Glutamatergic neuron (in vitro differentiated cells): ENCODE measurements at regions not wholly inside any gene's neighbourhood (a gene's known extent, or its start where the extent isn't known, plus 50 kb on each side); places are given as distances from the start of the nearest gene placed in this dataset.
"Not testable (repeated sequence)": the region's sequence is repeated elsewhere in the genome, so short reads cannot be mapped to it uniquely, and the experiment has no call there.

Source experiments
- DNase-seq: peaks from one replicate; pipeline ENCODE4 v3.0.0; 2022
- H3K27ac Mint-ChIP-seq: one replicate; pipeline ENCODE4 v1.8.0; 2020; ENCODE audit warnings: mild to moderate bottlenecking, mixed read lengths, inconsistent platforms; ENCODE audit not compliant: unreplicated experiment
- H3K27me3 Mint-ChIP-seq: one replicate; pipeline ENCODE4 v1.8.0; 2020; ENCODE audit warnings: mild to moderate bottlenecking, moderate library complexity, mixed read lengths, inconsistent platforms; ENCODE audit not compliant: unreplicated experiment
- H3K36me3 Mint-ChIP-seq: one replicate; pipeline ENCODE4 v1.8.0; 2020; ENCODE audit warnings: mild to moderate bottlenecking, mixed read lengths, inconsistent platforms; ENCODE audit not compliant: unreplicated experiment
- H3K4me1 Mint-ChIP-seq: one replicate; pipeline ENCODE4 v1.8.0; 2020; ENCODE audit warnings: mild to moderate bottlenecking, low read depth, mixed read lengths, inconsistent platforms; ENCODE audit not compliant: unreplicated experiment
- H3K4me3 Mint-ChIP-seq: one replicate; pipeline ENCODE4 v1.8.0; 2020; ENCODE audit warnings: mild to moderate bottlenecking, mixed read lengths, inconsistent platforms; ENCODE audit not compliant: unreplicated experiment
- H3K9me3 Mint-ChIP-seq: one replicate; pipeline ENCODE4 v1.8.0; 2020; ENCODE audit warnings: mild to moderate bottlenecking, moderate library complexity, mixed read lengths, inconsistent platforms; ENCODE audit not compliant: unreplicated experiment
- TF ChIP-seq, protein P1 (sequence below): fragments of 200-600 bp; sonication (generic); IDR thresholded peaks from one replicate; pipeline ENCODE4 v1.5.0; 2021; ENCODE audit not compliant: partially characterized antibody, unreplicated experiment

GRCh38 chr6:43883847-43884651 is 114.0 kb downstream of the VEGFA start:
- DNase-seq: no peak
- Mint-ChIP-seq H3K4me1 (peaks cover 3% of the 10 kb centered on the region), H3K36me3 (no peaks in the 10 kb centered on the region), H3K27ac (no peak overlapping the region), H3K9me3 (no peaks in the 10 kb centered on the region), H3K27me3 (peaks cover 11% of the 10 kb centered on the region), H3K4me3 (no peak overlapping the region)
- TF ChIP-seq, protein P1, sequence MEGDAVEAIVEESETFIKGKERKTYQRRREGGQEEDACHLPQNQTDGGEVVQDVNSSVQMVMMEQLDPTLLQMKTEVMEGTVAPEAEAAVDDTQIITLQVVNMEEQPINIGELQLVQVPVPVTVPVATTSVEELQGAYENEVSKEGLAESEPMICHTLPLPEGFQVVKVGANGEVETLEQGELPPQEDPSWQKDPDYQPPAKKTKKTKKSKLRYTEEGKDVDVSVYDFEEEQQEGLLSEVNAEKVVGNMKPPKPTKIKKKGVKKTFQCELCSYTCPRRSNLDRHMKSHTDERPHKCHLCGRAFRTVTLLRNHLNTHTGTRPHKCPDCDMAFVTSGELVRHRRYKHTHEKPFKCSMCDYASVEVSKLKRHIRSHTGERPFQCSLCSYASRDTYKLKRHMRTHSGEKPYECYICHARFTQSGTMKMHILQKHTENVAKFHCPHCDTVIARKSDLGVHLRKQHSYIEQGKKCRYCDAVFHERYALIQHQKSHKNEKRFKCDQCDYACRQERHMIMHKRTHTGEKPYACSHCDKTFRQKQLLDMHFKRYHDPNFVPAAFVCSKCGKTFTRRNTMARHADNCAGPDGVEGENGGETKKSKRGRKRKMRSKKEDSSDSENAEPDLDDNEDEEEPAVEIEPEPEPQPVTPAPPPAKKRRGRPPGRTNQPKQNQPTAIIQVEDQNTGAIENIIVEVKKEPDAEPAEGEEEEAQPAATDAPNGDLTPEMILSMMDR: no peak

- not testable (repeated sequence) for H3K36me3 Mint-ChIP-seq, H3K9me3 Mint-ChIP-seq, DNase-seq, H3K4me1 Mint-ChIP-seq, H3K27ac Mint-ChIP-seq
- Mint-ChIP-seq H3K4me3 (peak overlapping the region; percentile 34), H3K27me3 (peaks cover 13% of the 10 kb centered on the region)
Measured at GRCh38 chr6:43882690-43883448, 112.9 kb downstream of the VEGFA start.

DNA sequence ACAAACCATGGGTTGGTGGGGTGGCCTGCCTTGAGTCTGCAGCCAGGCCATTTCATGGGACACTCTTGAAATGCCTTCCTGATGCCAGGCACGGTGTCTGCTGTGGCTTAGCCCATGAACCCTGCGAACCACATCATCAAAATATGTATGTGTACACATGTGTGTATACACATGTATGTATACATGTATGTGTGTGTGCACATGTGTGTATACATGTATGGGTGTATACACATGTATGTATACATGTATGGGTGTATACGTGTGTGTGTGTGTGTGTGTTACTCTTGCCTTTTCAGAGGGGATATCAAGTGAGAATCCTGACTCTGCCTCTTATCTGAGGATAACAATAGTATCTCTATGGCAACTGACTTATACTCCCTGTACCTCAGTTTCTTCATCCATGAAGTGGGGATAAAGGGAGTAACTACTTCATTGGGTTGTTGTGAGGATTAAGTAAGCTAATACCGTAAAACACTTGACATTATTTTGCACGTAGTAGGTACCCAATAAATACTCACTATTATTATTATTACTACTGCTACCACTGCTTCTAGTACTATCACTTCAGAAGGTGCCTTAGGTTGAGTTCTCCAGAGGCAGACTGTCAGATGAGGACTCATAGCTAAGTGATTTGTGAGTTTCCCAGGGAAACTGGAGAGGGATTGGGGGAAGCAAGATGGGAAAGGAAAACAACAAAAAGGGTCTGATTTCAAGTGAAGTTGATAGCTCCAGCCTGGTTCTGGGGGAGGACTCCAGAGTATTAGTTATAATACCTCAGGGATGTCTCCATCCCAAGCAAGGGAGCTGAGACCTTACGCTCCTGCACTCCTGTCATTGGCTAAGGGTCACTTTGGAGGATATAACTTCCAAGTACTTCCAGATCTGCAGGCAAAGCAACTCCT is 110.5 kb downstream of the VEGFA start:
- H3K4me1 Mint-ChIP-seq: peaks cover 3% of the 10 kb centered on the region
- DNase-seq: no peak
- H3K27ac Mint-ChIP-seq: no peak overlapping the region
- no peaks in the 10 kb centered on the region for H3K36me3 Mint-ChIP-seq
- H3K9me3 Mint-ChIP-seq: no peaks in the 10 kb centered on the region
- no peak overlapping the region for H3K4me3 Mint-ChIP-seq
- TF ChIP-seq, protein P1: no peak
- H3K27me3 Mint-ChIP-seq: peaks cover 10% of the 10 kb centered on the region

GRCh38 chr6:43879722-43880121 is 109.7 kb downstream of the VEGFA start:
- Mint-ChIP-seq H3K4me3 (no peak overlapping the region), H3K36me3 (no peaks in the 10 kb centered on the region), H3K27me3 (peaks cover 5% of the 10 kb centered on the region), H3K27ac (no peak overlapping the region), H3K9me3 (no peaks in the 10 kb centered on the region), H3K4me1 (peaks cover 3% of the 10 kb centered on the region)
- DNase-seq: no peak
- TF ChIP-seq, protein P1: no peak

DNA sequence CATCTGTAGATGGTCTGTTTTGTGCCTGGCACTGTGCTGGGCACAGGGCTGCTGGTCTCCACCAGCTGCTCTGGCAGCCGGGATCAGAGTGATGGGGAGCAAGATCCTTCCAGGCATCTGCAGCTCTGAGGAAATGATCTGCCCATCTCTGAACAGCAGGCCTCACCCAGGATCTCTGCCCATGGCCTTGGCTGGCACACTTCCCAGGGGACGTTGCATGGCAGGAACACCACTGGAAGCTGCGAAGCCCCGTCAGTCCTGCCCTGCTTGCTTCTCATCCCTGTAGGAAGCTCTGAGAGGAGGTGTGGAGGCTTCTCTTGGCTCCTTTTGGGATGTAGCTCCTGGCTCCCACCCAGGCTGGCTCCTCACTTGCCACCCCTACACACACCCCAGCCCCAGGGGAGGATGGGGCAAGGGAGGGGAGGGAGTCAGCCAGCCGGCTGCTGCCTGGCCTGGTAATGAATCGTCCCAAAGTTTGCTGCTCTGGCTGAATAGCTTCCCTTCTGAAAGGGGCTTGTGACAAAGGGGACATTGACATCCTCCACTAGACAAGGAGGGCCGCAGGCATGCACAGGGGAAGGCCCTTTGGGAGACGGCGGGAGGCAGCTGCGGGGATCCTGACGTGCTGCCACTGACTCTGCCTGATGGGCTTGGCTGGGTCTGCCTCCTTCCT is 108.9 kb downstream of the VEGFA start:
- Mint-ChIP-seq H3K4me3 (no peak overlapping the region), H3K4me1 (peaks cover 3% of the 10 kb centered on the region)

More for the DNA sequence above, 108.9 kb downstream of the VEGFA start:
- H3K27ac Mint-ChIP-seq: no peak overlapping the region
- no peaks in the 10 kb centered on the region for H3K36me3 Mint-ChIP-seq
- TF ChIP-seq, protein P1: no peak
- H3K9me3 Mint-ChIP-seq: no peaks in the 10 kb centered on the region
- H3K27me3 Mint-ChIP-seq: peaks cover 5% of the 10 kb centered on the region
- peak; percentile 35 for DNase-seq
